NB4 (cell line): ENCODE measurements at regions not wholly inside any gene's neighbourhood (a gene's known extent, or its start where the extent isn't known, plus 50 kb on each side); places are given as distances from the start of the nearest gene placed in this dataset.

ENCODE experiments used
- DNase-seq: peaks from one replicate; pipeline ENCODE4 v3.0.0; 2010; ENCODE audit warnings: low read depth
- H3K4me3 ChIP-seq: one replicate; pipeline ENCODE4 v1.5.1; 2011; ENCODE audit warnings: mild to moderate bottlenecking, low read depth, low read length, moderate library complexity
- CTCF ChIP-seq: IDR thresholded peaks from one replicate; pipeline ENCODE4 v1.5.1; 2012; ENCODE audit warnings: low read depth, low read length
- MAX ChIP-seq: IDR thresholded peaks from 2 replicates; pipeline ENCODE4 v1.6.1; 2011; ENCODE audit warnings: low read depth, low read length
- MYC ChIP-seq: IDR thresholded peaks from 2 replicates; pipeline ENCODE4 v1.6.1; 2011; ENCODE audit warnings: low read depth, low read length
- POLR2A ChIP-seq: IDR thresholded peaks from 2 replicates; pipeline ENCODE4 v1.6.1; 2011; ENCODE audit warnings: mild to moderate bottlenecking; ENCODE audit not compliant: insufficient read length; ENCODE audit errors: extremely low read depth

- DNase-seq: peak; percentile 62
- TF ChIP-seq POLR2A: no peak
- TF ChIP-seq MAX: no peak
- TF ChIP-seq CTCF: no peak
- no peak for TF ChIP-seq MYC
- no peak overlapping the region for H3K4me3 ChIP-seq
These were observed 516.4 kb downstream of the GLRX3 start for GRCh38 chr10:130652544-130652943.

GRCh38 chr10:130652964-130653578 is 516.9 kb downstream of the GLRX3 start:
- DNase-seq: no peak
- TF ChIP-seq POLR2A: no peak
- no peak for TF ChIP-seq CTCF
- no peak for TF ChIP-seq MAX
- no peak for TF ChIP-seq MYC
- H3K4me3 ChIP-seq: no peak overlapping the region

- no peak overlapping the region for H3K4me3 ChIP-seq
- TF ChIP-seq POLR2A: no peak
- TF ChIP-seq CTCF: no peak
- TF ChIP-seq MYC: no peak
- no peak for TF ChIP-seq MAX
- no peak for DNase-seq
These were observed 518.5 kb downstream of the GLRX3 start for GRCh38 chr10:130654726-130655125.

- TF ChIP-seq CTCF (no peak), MYC (no peak), MAX (no peak), POLR2A (no peak)
- no peak for DNase-seq
These were observed 519.4 kb downstream of the GLRX3 start for GRCh38 chr10:130655313-130656186.

GRCh38 chr10:130656187-130656575 is 520.0 kb downstream of the GLRX3 start:
- DNase-seq: no peak
- H3K4me3 ChIP-seq: no peak overlapping the region
- TF ChIP-seq MAX: no peak
- TF ChIP-seq POLR2A: no peak
- no peak for TF ChIP-seq CTCF

More at GRCh38 chr10:130655313-130656186, 519.4 kb downstream of the GLRX3 start:
- no peak overlapping the region for H3K4me3 ChIP-seq
